Activated CD8-positive, alpha-beta memory T cell treated with anti-CD3 and anti-CD28 coated beads, Interleukin-2, amount 50 U/mL, for 1 hour (primary cell): ENCODE measurements at regions not wholly inside any gene's neighbourhood (a gene's known extent, or its start where the extent isn't known, plus 50 kb on each side); places are given as distances from the start of the nearest gene placed in this dataset.
"Not testable (repeated sequence)": the region's sequence is repeated elsewhere in the genome, so short reads cannot be mapped to it uniquely, and the experiment has no call there.

Experiments
- DNase-seq: peaks from one replicate; pipeline ENCODE4 v3.0.0-alpha.2; 2020; ENCODE audit errors: extremely low read depth

- DNase-seq = no peak
Observed at GRCh38 chr2:210730672-210731071, 174.3 kb downstream of the CPS1 start.

- not testable (repeated sequence) for DNase-seq
Observed at GRCh38 chr2:210746826-210747225, 190.4 kb downstream of the CPS1 start.

DNA sequence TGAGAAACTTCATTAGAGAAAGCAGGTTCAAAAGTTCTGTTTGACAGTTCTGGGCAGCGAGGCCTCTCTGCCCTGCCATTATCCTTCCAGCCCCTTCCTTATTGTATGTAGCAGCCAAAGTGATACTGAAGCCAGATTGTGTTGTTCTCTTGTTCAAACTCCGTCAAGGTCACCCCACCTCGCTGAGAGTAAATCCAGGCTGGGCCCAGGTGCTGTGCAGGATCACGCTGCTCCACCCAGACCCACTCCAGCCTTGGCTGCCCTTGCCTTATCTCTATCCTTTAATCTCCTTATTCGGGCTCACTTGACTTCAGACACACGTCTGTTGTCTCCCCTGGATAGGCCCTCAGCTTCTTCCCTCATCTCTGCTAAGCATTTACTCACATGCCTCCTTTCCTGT, 196.1 kb downstream of the CPS1 start:
- DNase-seq = no peak

GRCh38 chr2:210753386-210753785, 197.0 kb downstream of the CPS1 start:
- DNase-seq = no peak

DNA sequence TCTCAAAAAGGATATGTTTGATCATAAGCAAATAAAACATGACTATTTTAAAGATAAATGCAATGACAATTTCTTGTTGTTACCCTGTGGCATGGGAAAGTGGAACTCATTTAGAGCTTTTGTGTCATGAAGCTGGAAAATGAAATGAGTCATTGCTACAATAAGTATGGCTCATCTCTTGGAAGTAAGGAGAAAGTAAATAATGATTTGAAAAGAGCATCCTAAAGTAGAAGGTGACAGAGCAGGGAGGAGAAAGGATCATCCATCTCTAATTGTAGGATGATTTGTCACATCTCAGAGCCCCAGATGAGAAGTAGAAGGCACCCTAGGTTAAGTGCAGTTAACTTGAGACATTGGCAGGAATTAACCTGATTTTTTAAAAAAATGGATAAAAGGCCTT, 200.5 kb downstream of the CPS1 start:
- DNase-seq = no peak

- no peak for DNase-seq
Observed at GRCh38 chr2:210762604-210763588, 206.5 kb downstream of the CPS1 start.

GRCh38 chr2:210768329-210768910, 212.0 kb downstream of the CPS1 start:
- no peak for DNase-seq

- DNase-seq = no peak
Observed at GRCh38 chr2:210776756-210777155, 220.4 kb downstream of the CPS1 start.

- DNase-seq = no peak
Observed at GRCh38 chr2:210782222-210782621, 225.8 kb downstream of the CPS1 start.

DNA sequence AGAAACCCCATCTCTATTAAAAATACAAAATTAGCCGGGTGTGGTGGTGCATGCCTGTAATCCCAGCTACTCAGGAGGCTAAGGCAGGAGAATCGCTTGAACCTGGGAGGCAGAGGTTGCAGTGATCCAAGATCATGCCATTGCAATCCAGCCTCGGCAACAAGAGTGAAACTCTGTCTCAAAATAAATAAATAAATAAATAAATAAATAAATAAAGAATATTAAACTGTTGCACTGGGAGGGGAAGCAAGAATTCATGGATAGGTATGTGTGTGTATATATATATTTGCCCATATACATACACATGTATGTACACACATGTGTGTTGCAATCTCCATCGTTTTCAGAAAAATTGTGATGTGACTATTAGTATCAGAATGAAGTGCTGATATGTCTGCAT, 231.4 kb downstream of the CPS1 start:
- not testable (repeated sequence) for DNase-seq

DNA sequence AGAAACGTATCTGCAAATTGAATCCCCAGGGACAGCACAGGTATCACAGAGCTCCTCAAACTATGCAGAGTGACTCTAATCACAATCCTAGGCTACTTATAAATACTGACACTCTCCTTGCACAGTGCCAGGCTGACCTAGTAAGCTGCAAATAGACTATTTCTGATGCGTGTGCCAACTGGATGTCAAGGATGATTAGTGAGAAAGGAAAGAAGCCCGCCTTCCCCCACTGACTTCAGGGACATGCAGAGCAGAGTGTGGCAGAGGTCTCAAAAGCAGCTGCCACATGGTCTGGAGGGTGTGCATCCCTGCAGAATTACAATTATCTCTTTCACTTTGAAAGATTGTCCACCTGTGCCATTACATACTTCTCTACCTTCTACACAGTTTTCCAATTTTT, 235.6 kb downstream of the CPS1 start:
- no peak for DNase-seq

DNA sequence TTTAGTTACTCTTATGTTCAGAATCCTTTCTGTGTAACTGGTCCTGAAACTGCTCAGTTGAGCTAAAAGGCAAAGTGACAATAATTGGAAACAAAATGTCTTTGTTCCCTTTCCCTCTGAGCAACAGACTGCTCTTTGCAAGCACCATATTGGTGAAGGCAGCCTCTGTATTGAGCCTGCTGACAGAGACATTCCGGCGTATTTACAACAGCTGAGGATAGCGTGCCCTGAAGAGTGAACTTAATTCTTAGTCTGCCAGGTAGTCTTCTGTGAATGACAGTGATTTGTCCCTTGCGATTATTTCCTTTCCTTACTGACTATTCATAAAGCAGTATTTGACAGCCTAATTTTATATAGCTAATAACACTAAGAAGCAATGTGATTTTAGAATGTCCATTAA, 239.1 kb downstream of the CPS1 start:
- DNase-seq = no peak

DNA sequence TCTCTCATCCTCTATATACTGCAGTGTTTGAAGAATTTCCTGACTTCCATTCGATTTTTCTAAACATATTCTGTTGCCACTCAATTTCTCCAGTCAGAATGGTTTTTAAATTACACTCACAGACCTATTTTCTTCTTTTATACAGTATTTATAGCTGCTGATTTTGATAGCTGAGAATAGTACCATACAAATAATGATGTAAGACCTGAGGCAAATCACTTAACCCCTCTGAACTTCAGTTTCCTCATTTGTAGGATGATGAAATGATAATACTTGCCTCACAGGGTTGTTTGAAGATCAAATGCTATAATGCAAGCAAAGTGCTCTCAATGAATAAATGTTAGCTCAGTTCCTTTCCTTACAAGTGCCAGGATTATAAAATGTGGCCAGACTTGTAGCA, 241.8 kb downstream of the CPS1 start:
- DNase-seq = no peak

GRCh38 chr2:210814251-210815025, 258.0 kb downstream of the CPS1 start:
- no peak for DNase-seq

DNA sequence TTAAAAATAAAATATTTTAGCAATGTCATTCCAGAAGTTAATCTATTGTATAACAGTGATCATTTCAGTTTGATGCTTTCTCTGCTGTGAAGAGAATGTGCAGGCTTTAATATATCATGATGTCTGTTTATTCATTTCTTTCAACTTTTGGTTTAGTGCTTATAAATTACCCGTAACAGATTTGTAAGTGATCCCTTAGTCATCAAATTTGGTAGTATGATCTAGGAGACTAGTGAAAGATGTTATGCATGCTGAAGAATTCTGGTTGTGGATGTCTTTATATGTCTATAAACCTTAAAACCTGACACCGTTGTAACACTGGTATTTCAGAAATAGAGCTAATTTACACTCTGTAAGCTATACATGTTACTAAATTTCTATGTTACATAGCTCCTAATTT, 260.4 kb downstream of the CPS1 start:
- no peak for DNase-seq

DNA sequence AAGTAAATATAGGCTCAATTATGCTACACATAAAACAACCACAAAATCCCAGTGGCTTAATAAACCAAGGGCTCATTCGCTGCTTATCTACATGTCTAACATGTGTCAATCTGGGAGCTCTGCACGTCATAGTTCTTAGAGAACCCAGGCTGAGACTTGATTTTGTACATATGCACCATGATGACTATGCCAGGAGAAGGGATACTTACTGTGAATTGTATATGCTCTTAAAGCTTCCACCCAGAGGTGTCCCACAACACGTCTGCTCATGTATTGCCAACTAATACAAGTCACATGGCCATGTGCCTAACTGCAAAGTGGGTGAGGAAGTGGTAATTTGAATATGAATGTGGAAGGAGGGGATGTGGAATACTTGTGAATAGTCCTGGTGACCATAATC, 262.1 kb downstream of the CPS1 start:
- DNase-seq = no peak

GRCh38 chr2:210833403-210833802, 277.0 kb downstream of the CPS1 start:
- DNase-seq = no peak

DNA sequence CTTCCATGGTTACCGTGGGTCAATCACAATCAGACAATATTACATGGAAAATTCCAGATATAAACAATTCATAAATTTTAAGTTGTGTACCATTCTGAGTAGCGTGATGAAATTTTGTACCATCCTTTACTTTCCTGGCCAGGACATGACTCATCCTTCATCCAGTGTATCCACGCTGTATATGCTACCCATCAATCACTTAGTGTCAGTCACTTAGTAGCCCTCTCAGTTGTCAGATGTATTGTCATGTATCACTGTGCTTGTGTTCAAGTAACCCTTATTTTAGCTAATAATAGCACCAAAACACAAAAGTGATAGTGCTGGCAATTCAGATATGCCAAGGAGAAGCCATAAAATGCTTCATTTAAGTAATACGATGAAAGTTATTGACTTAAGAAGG, 282.6 kb downstream of the CPS1 start:
- no peak for DNase-seq

DNA sequence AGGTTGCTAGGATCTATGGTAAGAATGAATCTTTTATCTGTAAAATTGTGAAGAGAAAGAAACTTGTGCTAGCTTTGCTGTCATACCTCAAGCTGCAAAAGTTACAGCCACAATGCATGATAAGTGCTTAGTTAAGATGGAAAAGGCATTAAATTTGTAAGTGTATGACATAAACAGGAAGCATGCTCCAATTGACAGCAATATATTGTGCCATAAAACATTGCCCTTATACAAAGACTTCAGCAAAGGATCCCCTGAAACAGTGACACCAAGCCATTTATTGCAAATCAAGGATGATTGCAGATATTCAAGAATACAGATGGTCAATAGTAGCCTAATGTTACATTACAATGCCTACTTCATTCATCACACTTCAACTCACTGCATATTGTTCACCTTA, 283.1 kb downstream of the CPS1 start:
- DNase-seq = no peak

DNA sequence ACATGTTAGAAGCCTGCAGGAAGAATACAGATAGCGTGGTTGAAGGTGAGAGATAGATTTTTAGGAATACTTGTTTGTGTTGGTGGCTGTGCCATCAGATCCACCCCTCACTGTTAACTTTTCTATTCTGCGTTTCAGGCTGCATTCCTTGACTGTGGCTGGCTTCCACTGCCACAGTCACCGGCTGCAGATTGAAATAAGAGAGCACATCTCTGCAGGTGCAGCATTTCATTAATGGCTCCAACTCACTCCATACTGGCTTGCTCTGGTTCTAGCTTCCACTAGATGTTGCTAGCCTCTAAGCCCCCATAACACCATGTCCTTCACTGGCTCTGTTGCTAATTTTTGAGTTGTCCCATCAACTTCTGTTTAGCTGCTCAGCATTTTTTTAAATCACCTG, 286.5 kb downstream of the CPS1 start:
- DNase-seq = no peak

GRCh38 chr2:210844016-210844415, 287.6 kb downstream of the CPS1 start:
- no peak for DNase-seq

- DNase-seq = no peak
Observed at GRCh38 chr2:210859314-210859713, 302.9 kb downstream of the CPS1 start.

GRCh38 chr2:210860276-210860675, 303.9 kb downstream of the CPS1 start:
- DNase-seq = no peak
